PFSK-1 (cell line): ENCODE measurements at regions not wholly inside any gene's neighbourhood (a gene's known extent, or its start where the extent isn't known, plus 50 kb on each side); places are given as distances from the start of the nearest gene placed in this dataset.

ENCODE experiments used
- POLR2AphosphoS5 ChIP-seq: IDR thresholded peaks from 2 replicates; pipeline ENCODE4 v1.6.1; 2012; ENCODE audit warnings: low read depth, mild to moderate bottlenecking, control low read depth, low read length, moderate library complexity
- SIN3A ChIP-seq: IDR thresholded peaks from 2 replicates; pipeline ENCODE4 v1.6.1; 2012; ENCODE audit warnings: mild to moderate bottlenecking, low read length, moderate library complexity, borderline replicate concordance; ENCODE audit not compliant: insufficient read depth
- TF ChIP-seq, protein P1 (sequence below), 2 experiments: IDR thresholded peaks; 2 replicates each; pipeline versions ENCODE4 v1.6.1 to v1.8.0; 2011 to 2012; ENCODE audit warnings: low read depth in 2 of 2, low read length in 2 of 2, control low read depth in 1 of 2, inconsistent platforms in 1 of 2, mild to moderate bottlenecking in 1 of 2, moderate library complexity in 1 of 2; ENCODE audit not compliant: insufficient read depth in 1 of 2

DNA sequence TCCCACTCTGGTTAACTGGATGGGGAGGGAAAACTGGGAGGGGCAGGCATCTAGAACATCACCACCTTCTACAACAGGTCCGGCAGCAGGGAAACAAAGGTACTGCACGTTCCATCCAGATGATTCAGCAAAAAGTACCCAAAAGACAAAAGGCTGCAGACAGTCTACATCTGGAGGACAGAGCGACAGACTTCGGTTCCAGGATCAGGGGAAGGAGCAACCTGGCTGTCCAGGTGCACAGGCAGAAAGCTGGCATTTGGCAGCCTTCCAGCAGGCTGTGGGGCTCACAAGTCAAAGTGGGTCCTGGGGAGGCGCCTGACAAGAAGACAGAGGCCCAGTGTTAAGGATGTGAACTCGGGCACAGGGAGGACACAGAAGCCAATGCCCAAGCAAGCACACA is 202.9 kb downstream of the SUCLA2 start:
- TF ChIP-seq POLR2AphosphoS5 (no peak), SIN3A (no peak)
- TF ChIP-seq, protein P1, sequence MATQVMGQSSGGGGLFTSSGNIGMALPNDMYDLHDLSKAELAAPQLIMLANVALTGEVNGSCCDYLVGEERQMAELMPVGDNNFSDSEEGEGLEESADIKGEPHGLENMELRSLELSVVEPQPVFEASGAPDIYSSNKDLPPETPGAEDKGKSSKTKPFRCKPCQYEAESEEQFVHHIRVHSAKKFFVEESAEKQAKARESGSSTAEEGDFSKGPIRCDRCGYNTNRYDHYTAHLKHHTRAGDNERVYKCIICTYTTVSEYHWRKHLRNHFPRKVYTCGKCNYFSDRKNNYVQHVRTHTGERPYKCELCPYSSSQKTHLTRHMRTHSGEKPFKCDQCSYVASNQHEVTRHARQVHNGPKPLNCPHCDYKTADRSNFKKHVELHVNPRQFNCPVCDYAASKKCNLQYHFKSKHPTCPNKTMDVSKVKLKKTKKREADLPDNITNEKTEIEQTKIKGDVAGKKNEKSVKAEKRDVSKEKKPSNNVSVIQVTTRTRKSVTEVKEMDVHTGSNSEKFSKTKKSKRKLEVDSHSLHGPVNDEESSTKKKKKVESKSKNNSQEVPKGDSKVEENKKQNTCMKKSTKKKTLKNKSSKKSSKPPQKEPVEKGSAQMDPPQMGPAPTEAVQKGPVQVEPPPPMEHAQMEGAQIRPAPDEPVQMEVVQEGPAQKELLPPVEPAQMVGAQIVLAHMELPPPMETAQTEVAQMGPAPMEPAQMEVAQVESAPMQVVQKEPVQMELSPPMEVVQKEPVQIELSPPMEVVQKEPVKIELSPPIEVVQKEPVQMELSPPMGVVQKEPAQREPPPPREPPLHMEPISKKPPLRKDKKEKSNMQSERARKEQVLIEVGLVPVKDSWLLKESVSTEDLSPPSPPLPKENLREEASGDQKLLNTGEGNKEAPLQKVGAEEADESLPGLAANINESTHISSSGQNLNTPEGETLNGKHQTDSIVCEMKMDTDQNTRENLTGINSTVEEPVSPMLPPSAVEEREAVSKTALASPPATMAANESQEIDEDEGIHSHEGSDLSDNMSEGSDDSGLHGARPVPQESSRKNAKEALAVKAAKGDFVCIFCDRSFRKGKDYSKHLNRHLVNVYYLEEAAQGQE (IDR thresholded peaks at IDR 0.05; ENCODE audit: insufficient read depth in 1 of 2, low read depth in 2 of 2, low read length in 2 of 2), result no peak
